IMR-90 (cell line): ENCODE measurements at regions not wholly inside any gene's neighbourhood (a gene's known extent, or its start where the extent isn't known, plus 50 kb on each side); places are given as distances from the start of the nearest gene placed in this dataset.

Experiments
- ATAC-seq: fragments of 200-7000 bp; cut with Tn5 transposase; 2 replicates; pipeline ENCODE4 v1.9.1; 2020; ENCODE audit warnings: low read depth, mild to moderate bottlenecking, moderate library complexity
- BruUV-seq: library from RNA; stranded (reverse); fragments of 400-500 nt; replicated peaks from 2 replicates; lab custom pipeline; 2021; lab: Mats Ljungman, UMichigan
- CTCF ChIA-PET: fragments of 300-600 bp; formaldehyde crosslinking; extraction: SDS; loops from one replicate; lab custom pipeline; 2021; ENCODE audit warnings: antibody characterized with exemption; lab: Yijun Ruan, JAX
- POLR2A ChIA-PET: fragments of 300-600 bp; sonication (Branson Sonifier 250); formaldehyde crosslinking; loops from one replicate; lab custom pipeline; 2022; ENCODE audit warnings: antibody characterized with exemption; ENCODE audit not compliant: unreplicated experiment; lab: Charles Lee
- DNase-seq: peaks from one replicate; pipeline ENCODE4 v3.0.0; 2013
- H2AFZ ChIP-seq: replicated peaks from 2 replicates; pipeline ENCODE3; 2013; ENCODE audit warnings: low read length, mild to moderate bottlenecking; ENCODE audit not compliant: poor library complexity
- H2AK5ac ChIP-seq: 2 replicates; pipeline ENCODE4 v1.6.1; 2013; ENCODE audit warnings: low read depth, low read length, inconsistent platforms
- H2AK9ac ChIP-seq: replicated peaks from 2 replicates; pipeline ENCODE3; 2013; ENCODE audit warnings: mild to moderate bottlenecking, low read depth, low read length, moderate library complexity; ENCODE audit not compliant: poor library complexity
- H2BK120ac ChIP-seq: 2 replicates; pipeline ENCODE4 v1.6.1; 2013; ENCODE audit warnings: low read depth, low read length, inconsistent platforms
- H2BK15ac ChIP-seq: 3 replicates; pipeline ENCODE4 v1.6.1; 2013; ENCODE audit warnings: low read depth, low read length, inconsistent platforms
- H2BK20ac ChIP-seq: 2 replicates; pipeline ENCODE4 v1.6.1; 2013; ENCODE audit warnings: low read depth, mild to moderate bottlenecking, inconsistent platforms, low read length, moderate library complexity
- H2BK5ac ChIP-seq: 2 replicates; pipeline ENCODE4 v1.6.1; 2013; ENCODE audit warnings: mild to moderate bottlenecking, low read depth, low read length, inconsistent platforms; ENCODE audit not compliant: poor library complexity, severe bottlenecking
- H3K14ac ChIP-seq: replicated peaks from 2 replicates; pipeline ENCODE4 v1.6.1; 2013; ENCODE audit warnings: low read depth, low read length, inconsistent platforms
- H3K18ac ChIP-seq: 2 replicates; pipeline ENCODE4 v1.6.1; 2013; ENCODE audit warnings: low read depth, low read length, control low read depth
- H3K23ac ChIP-seq: 2 replicates; pipeline ENCODE4 v1.6.1; 2013; ENCODE audit warnings: low read depth, low read length, inconsistent platforms
- H3K27ac ChIP-seq: 2 replicates; pipeline ENCODE4 v1.5.1; 2013; ENCODE audit warnings: mild to moderate bottlenecking, control low read depth, low read length; ENCODE audit not compliant: insufficient read depth
- H3K27me3 ChIP-seq: 2 replicates; pipeline ENCODE4 v1.6.1; 2013; ENCODE audit warnings: low read length; ENCODE audit not compliant: control insufficient read depth, insufficient read depth
- H3K36me3 ChIP-seq: 2 replicates; pipeline ENCODE4 v1.6.1; 2013; ENCODE audit warnings: low read length, mixed read lengths; ENCODE audit not compliant: control insufficient read depth, insufficient read depth
- H3K4ac ChIP-seq: 2 replicates; pipeline ENCODE4 v1.6.1; 2013; ENCODE audit warnings: low read depth, low read length, inconsistent platforms
- H3K4me1 ChIP-seq: 2 replicates; pipeline ENCODE4 v1.6.1; 2013; ENCODE audit warnings: low read length, mixed read lengths; ENCODE audit not compliant: control insufficient read depth, insufficient read depth
- H3K4me2 ChIP-seq: 2 replicates; pipeline ENCODE4 v1.6.1; 2013; ENCODE audit warnings: low read depth, mild to moderate bottlenecking, control low read depth, low read length, moderate library complexity
- H3K4me3 ChIP-seq: 2 replicates; pipeline ENCODE4 v1.5.1; 2013; ENCODE audit warnings: low read depth, mild to moderate bottlenecking, control low read depth, low read length, moderate library complexity; ENCODE audit not compliant: insufficient read depth
- H3K56ac ChIP-seq: 2 replicates; pipeline ENCODE4 v1.6.1; 2013; ENCODE audit warnings: low read length, inconsistent platforms; ENCODE audit not compliant: insufficient read depth; ENCODE audit errors: extremely low read depth
- H3K79me1 ChIP-seq, 2 experiments: 2 replicates each; pipeline ENCODE4 v1.6.1; 2013; ENCODE audit warnings: low read length in 2 of 2, inconsistent platforms in 1 of 2, low read depth in 1 of 2
- H3K9ac ChIP-seq: 2 replicates; pipeline ENCODE4 v1.6.1; 2013; ENCODE audit warnings: low read depth, low read length, control low read depth
- H3K9me1 ChIP-seq: 2 replicates; pipeline ENCODE4 v1.6.1; 2013; ENCODE audit warnings: low read length, inconsistent platforms; ENCODE audit not compliant: insufficient read depth
- H3K9me3 ChIP-seq: 2 replicates; pipeline ENCODE4 v1.6.1; 2013; ENCODE audit warnings: low read length; ENCODE audit not compliant: control insufficient read depth, insufficient read depth
- H4K20me1 ChIP-seq: 2 replicates; pipeline ENCODE4 v1.6.1; 2013; ENCODE audit warnings: low read length, inconsistent platforms; ENCODE audit not compliant: insufficient read depth
- H4K5ac ChIP-seq: 2 replicates; pipeline ENCODE4 v1.6.1; 2013; ENCODE audit warnings: mild to moderate bottlenecking, low read depth, low read length, control low read depth
- H4K8ac ChIP-seq, 2 experiments: 2 replicates each; pipeline ENCODE4 v1.6.1; 2013; ENCODE audit warnings: low read depth in 2 of 2, low read length in 2 of 2, control low read depth in 1 of 2, inconsistent platforms in 1 of 2
- H4K91ac ChIP-seq: 2 replicates; pipeline ENCODE4 v1.6.1; 2013; ENCODE audit warnings: low read depth, low read length, inconsistent platforms; ENCODE audit not compliant: insufficient read depth
- BHLHE40 ChIP-seq: fragments of 150-350 bp; IDR thresholded peaks from 2 replicates; pipeline ENCODE4 v1.6.1; 2016; ENCODE audit warnings: mild to moderate bottlenecking, low read depth, low read length
- CHD1 ChIP-seq: IDR thresholded peaks from 2 replicates; pipeline ENCODE4 v1.6.1; 2012; ENCODE audit warnings: low read depth, low read length, improper control_type of control experiment
- NFE2L2 ChIP-seq: fragments of 150-350 bp; IDR thresholded peaks from 2 replicates; pipeline ENCODE4 v1.6.1; 2016; ENCODE audit warnings: low read depth, mild to moderate bottlenecking, low read length
- RAD21 ChIP-seq: IDR thresholded peaks from 2 replicates; pipeline ENCODE4 v1.6.1; 2012; ENCODE audit warnings: low read length, improper control_type of control experiment
- SMC3 ChIP-seq: fragments of 150-350 bp; IDR thresholded peaks from 2 replicates; pipeline ENCODE4 v1.6.1; 2016; ENCODE audit warnings: low read depth, mild to moderate bottlenecking, antibody characterized with exemption, low read length, moderate library complexity
- WGBS, 2 experiments: methylation state at CpG; one replicate each; pipeline versions ENCODE4 v1.1.5 to v1.1.7; 2013; ENCODE audit warnings: missing lambda C conversion rate in 2 of 2; ENCODE audit not compliant: insufficient read length in 1 of 2; ENCODE audit errors: extremely low coverage in 2 of 2; 5-methylcytosine and 5-hydroxymethylcytosine counted together
- dilution Hi-C: fragments of 300-500 bp; cut with HindIII; formaldehyde crosslinking; loops from one replicate; pipeline ENCODE4 v1.14.3; 2018; ENCODE audit warnings: low sequenced_read_pairs; ENCODE audit not compliant: unreplicated experiment
- in situ Hi-C: fragments of 300-500 bp; cut with MboI; formaldehyde crosslinking; loops from 3 replicates; pipeline ENCODE4 v1.14.3; 2019; ENCODE audit warnings: low sequenced_read_pairs, inconsistent platforms, mixed read lengths
- intact Hi-C: fragments of 100-400 bp; cut with micrococcal nuclease; formaldehyde crosslinking; loops from 2 replicates; pipeline ENCODE4 v1.10.0; 2022

DNA sequence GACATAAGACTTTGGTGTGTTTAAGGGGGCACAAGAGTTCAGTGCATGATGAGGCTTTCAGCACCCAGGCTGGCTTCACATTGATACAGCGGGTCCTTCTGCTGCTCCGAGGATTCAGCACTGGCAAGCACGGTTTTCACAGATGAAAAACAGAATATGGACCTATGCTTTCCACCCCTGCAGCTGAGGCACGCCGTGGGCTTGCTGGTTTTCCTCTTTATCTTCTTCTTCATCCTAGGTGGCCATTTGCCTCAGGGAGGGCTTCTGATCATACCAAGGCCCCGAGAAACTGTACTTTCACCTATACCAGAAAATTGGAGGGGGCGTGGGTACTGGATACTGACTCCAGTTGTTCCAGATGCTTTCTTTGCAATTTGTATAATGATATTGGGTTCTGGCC is 277.1 kb upstream of the ZNF32 start:
- Histone ChIP-seq H3K79me1 (no peaks in the 10 kb centered on the region), H2AK9ac (no peak overlapping the region)
- no peak for DNase-seq

More for the DNA sequence above, 277.1 kb upstream of the ZNF32 start:
- no TSS peak for BruUV-seq
- dilution Hi-C loops (no loop called here), in situ Hi-C loops (no loop called here), intact Hi-C loops (no loop called here)
- Histone ChIP-seq H3K36me3 (no peaks in the 10 kb centered on the region), H4K20me1 (no peaks in the 10 kb centered on the region), H3K18ac (no peak overlapping the region), H2BK20ac (no peak overlapping the region), H4K8ac (no peak overlapping the region), H3K14ac (no peak overlapping the region), H2BK5ac (no peak overlapping the region), H3K9me3 (no peaks in the 10 kb centered on the region), H3K27ac (no peak overlapping the region), H3K4me1 (peaks cover 6% of the 10 kb centered on the region), H3K56ac (no peak overlapping the region), H4K5ac (no peak overlapping the region), H2AFZ (no peak overlapping the region), H3K4me3 (no peak overlapping the region), H3K4me2 (no peak overlapping the region), H2AK5ac (no peak overlapping the region), H3K4ac (no peak overlapping the region), H3K9me1 (peaks cover 9% of the 10 kb centered on the region), H3K23ac (no peak overlapping the region), H3K9ac (no peak overlapping the region), H4K91ac (no peak overlapping the region), H2BK120ac (no peak overlapping the region), H2BK15ac (no peak overlapping the region), H3K27me3 (no peaks in the 10 kb centered on the region)
- WGBS, 2 experiments: 100% methylated on average over 1 of the region's 7 CpGs; no CpG with 5 or more reads in 1 of the 2 experiments
- ChIA-PET POLR2A (no interaction called here), CTCF (no interaction called here)
- ATAC-seq: no peak
- TF ChIP-seq BHLHE40 (no peak), NFE2L2 (no peak), RAD21 (no peak), CHD1 (no peak), SMC3 (no peak)
